ENCODE measurements at regions not wholly inside any gene's neighbourhood (a gene's known extent, or its start where the extent isn't known, plus 50 kb on each side); places are given as distances from the start of the nearest gene placed in this dataset.

DNA sequence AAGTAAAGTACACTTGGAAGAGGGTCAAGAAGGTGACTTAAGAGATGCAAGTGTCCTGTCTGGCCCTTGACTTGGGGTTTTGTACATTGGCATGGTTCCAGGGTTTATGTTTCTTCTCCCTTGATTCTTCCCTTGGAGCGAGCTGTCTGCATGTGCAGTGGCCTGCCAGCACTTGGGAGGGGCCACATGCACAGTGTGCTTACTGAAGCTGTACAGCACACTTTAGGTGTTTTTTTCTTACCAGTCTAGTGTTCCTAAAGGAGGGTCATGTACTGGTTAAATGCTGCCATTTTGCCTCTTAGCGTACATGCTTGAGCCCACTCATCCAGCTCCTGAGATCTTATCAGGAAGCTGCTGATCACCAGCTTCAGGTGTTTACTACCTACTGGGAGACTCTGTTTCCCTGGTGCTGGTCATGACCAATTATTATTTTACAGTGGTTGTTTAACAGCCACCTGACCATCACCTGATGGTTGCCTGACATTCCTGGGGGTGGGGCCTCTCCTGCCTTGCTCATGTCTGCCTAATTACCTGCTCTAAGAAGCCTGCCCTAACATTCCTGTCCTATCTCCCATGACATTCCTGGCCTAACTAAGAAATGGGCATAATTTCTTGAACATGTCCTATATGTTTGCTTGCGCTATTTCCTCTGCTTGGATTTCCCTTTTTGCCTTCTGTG, 182.9 kb downstream of the MCHR2 start:
- TF ChIP-seq, protein P1, sequence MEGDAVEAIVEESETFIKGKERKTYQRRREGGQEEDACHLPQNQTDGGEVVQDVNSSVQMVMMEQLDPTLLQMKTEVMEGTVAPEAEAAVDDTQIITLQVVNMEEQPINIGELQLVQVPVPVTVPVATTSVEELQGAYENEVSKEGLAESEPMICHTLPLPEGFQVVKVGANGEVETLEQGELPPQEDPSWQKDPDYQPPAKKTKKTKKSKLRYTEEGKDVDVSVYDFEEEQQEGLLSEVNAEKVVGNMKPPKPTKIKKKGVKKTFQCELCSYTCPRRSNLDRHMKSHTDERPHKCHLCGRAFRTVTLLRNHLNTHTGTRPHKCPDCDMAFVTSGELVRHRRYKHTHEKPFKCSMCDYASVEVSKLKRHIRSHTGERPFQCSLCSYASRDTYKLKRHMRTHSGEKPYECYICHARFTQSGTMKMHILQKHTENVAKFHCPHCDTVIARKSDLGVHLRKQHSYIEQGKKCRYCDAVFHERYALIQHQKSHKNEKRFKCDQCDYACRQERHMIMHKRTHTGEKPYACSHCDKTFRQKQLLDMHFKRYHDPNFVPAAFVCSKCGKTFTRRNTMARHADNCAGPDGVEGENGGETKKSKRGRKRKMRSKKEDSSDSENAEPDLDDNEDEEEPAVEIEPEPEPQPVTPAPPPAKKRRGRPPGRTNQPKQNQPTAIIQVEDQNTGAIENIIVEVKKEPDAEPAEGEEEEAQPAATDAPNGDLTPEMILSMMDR (optimal IDR thresholded peaks at IDR 0.05 in 1 of 3, IDR thresholded peaks at IDR 0.05 in 1 of 3, conservative IDR thresholded peaks at IDR 0.05 in 1 of 3; ENCODE audit: extremely low read depth in 1 of 3, insufficient read depth in 2 of 3, low read length in 3 of 3) = no peak
- no peak for TF ChIP-seq EZH2 (IDR thresholded peaks at IDR 0.05; ENCODE audit: low read length)
